ENCODE measurements at regions not wholly inside any gene's neighbourhood (a gene's known extent, or its start where the extent isn't known, plus 50 kb on each side); places are given as distances from the start of the nearest gene placed in this dataset.

GRCh38 chr6:23828861-23829260 lies 297.2 kb upstream of the NRSN1 start (continued):
- no peak for TF ChIP-seq PRDM10 (CRISPR knock-in tag; IDR thresholded peaks at IDR 0.05; ENCODE audit: low read depth)
- no peak for TF ChIP-seq ZNF552 (CRISPR knock-in tag; IDR thresholded peaks at IDR 0.05; ENCODE audit: borderline replicate concordance)
- no peak for TF ChIP-seq NFE2L2 (IDR thresholded peaks at IDR 0.05; ENCODE audit: low read length)
- TF ChIP-seq DMAP1 (CRISPR knock-in tag; IDR thresholded peaks at IDR 0.05): no peak
- TF ChIP-seq GTF2F1 (IDR thresholded peaks at IDR 0.05; ENCODE audit: low read length): no peak

- ATAC-seq (no peak), FAIRE-seq (no peak), DNase-seq (ENCODE audit: low spot score) (no peak)
- Histone ChIP-seq H3K27me3 (ENCODE audit: control insufficient read depth in 1 of 2, insufficient read depth in 2 of 2, low read length in 2 of 2) (no peaks in the 10 kb centered on the region), H3K4me2 (ENCODE audit: low read depth, low read length) (no peak overlapping the region), H3K79me2 (ENCODE audit: insufficient read depth, low read length) (no peaks in the 10 kb centered on the region), H3K4me3 (replicated peaks in 1 of 3; ENCODE audit: insufficient read depth in 1 of 3, low read depth in 2 of 3, low read length in 3 of 3) (no peak overlapping the region), H3K36me3 (replicated peaks in 1 of 2; ENCODE audit: control insufficient read depth in 1 of 2, insufficient read depth in 2 of 2, low read length in 2 of 2) (no peaks in the 10 kb centered on the region), H3K27ac (ENCODE audit: extremely low read length, insufficient read depth, low read length) (no peak overlapping the region), H3K4me1 (ENCODE audit: insufficient read depth, low read length) (no peaks in the 10 kb centered on the region), H3K9ac (ENCODE audit: insufficient read depth, low read depth, low read length) (no peak overlapping the region), H2AFZ (ENCODE audit: low read length) (no peak overlapping the region), H4K20me1 (ENCODE audit: insufficient read depth, low read length) (no peaks in the 10 kb centered on the region), H3K9me3 (ENCODE audit: low read length) (no peaks in the 10 kb centered on the region)
- BruUV-seq (replicated peaks): no TSS peak
- ChIA-PET CTCF (ENCODE audit: low intra/inter-chr PET ratio, low total read pairs) (no interaction called here), POLR2A (no interaction called here)
- TF ChIP-seq ZMAT5 (CRISPR knock-in tag; IDR thresholded peaks at IDR 0.05; ENCODE audit: borderline replicate concordance, low read depth): no peak
- intact Hi-C loops (cut with micrococcal nuclease; ENCODE audit: unreplicated experiment): no loop called here
- in situ Hi-C loops (cut with HindIII; ENCODE audit: extremely low pct_ligation_motif_present, low pct_unique_long_range_greater_than_20kb): no loop called here
- WGBS (ENCODE audit: low lambda C conversion rate): 43% methylated on average over 1 of the region's 1 CpG
These were observed 284.9 kb upstream of the NRSN1 start for GRCh38 chr6:23841116-23841515.

Measured in HepG2 (cell line).